ENCODE measurements at regions not wholly inside any gene's neighbourhood (a gene's known extent, or its start where the extent isn't known, plus 50 kb on each side); places are given as distances from the start of the nearest gene placed in this dataset.

GRCh38 chr2:41500895-41501294 is 546.9 kb upstream of the PKDCC start (continued):
- TF ChIP-seq RELA (IDR thresholded peaks at IDR 0.05; ENCODE audit: borderline replicate concordance, partially characterized antibody) (no peak), SMAD5 (IDR thresholded peaks at IDR 0.05; ENCODE audit: low read depth) (no peak), ZNF687 (IDR thresholded peaks at IDR 0.05) (no peak), RB1 (IDR thresholded peaks at IDR 0.05; ENCODE audit: borderline replicate concordance) (no peak), HDGF (IDR thresholded peaks at IDR 0.05) (no peak), POLR2AphosphoS5 (IDR thresholded peaks at IDR 0.05; ENCODE audit: low read length) (no peak)

GRCh38 chr2:41502752-41503151 is 545.1 kb upstream of the PKDCC start:
- RAD21 ChIA-PET (ENCODE audit: unreplicated experiment): no interaction called here
- no peaks in the 10 kb centered on the region for H3K4me1 ChIP-seq (ENCODE audit: control insufficient read depth, insufficient read depth, low read length)
- H3K9me3 ChIP-seq (replicated peaks; ENCODE audit: control insufficient read depth, insufficient read depth, low read length): no peaks in the 10 kb centered on the region
- H3K79me2 ChIP-seq (ENCODE audit: control insufficient read depth, insufficient read depth, low read length): no peaks in the 10 kb centered on the region
- no peaks in the 10 kb centered on the region for H3K27me3 ChIP-seq (replicated peaks in 1 of 2; ENCODE audit: control insufficient read depth in 2 of 2, insufficient read depth in 2 of 2, low read length in 1 of 2)
- in situ Hi-C loops (cut with MboI) (no loop called here), intact Hi-C loops (cut with micrococcal nuclease; ENCODE audit: unreplicated experiment) (no loop called here)
- H3K9ac ChIP-seq (ENCODE audit: control insufficient read depth, insufficient read depth, low read length): no peak overlapping the region
- FAIRE-seq: no peak
- H3K27ac ChIP-seq (ENCODE audit: control insufficient read depth, insufficient read depth): no peak overlapping the region
- DNase-seq (ENCODE audit: low read depth, low spot score): no peak
- POLR2A ChIA-PET: no interaction called here
- H3K4me2 ChIP-seq (ENCODE audit: control insufficient read depth, insufficient read depth): no peak overlapping the region
- H4K20me1 ChIP-seq (ENCODE audit: control insufficient read depth, insufficient read depth): no peaks in the 10 kb centered on the region
- CTCF ChIA-PET: no interaction called here
- no TSS peak for BruUV-seq (replicated peaks)
- whole genome bisulfite sequencing (ENCODE audit: insufficient coverage, insufficient replicate concordance, low lambda C conversion rate, missing lambda C conversion rate): 20% methylated on average over 1 of the region's 1 CpG
- H2AFZ ChIP-seq (ENCODE audit: control insufficient read depth, low read depth, low read length): no peak overlapping the region
- no peak overlapping the region for H3K4me3 ChIP-seq
- H3K36me3 ChIP-seq (ENCODE audit: control insufficient read depth in 2 of 2, insufficient read depth in 2 of 2, low read length in 1 of 2): no peaks in the 10 kb centered on the region
- ATAC-seq: no peak
- SMC1A ChIA-PET (ENCODE audit: uncharacterized antibody, unreplicated experiment): no interaction called here
- TF ChIP-seq ELK1 (IDR thresholded peaks at IDR 0.05; ENCODE audit: low read depth, low read length) (no peak), TARDBP (IDR thresholded peaks at IDR 0.05; ENCODE audit: borderline replicate concordance) (no peak), FOS (IDR thresholded peaks at IDR 0.05; ENCODE audit: borderline replicate concordance, extremely low read depth, insufficient read length) (no peak), RELB (IDR thresholded peaks at IDR 0.05; ENCODE audit: low read depth) (no peak), SRF (IDR thresholded peaks at IDR 0.05; ENCODE audit: low read depth in 2 of 2, low read length in 2 of 2) (no peak), SMAD5 (IDR thresholded peaks at IDR 0.05; ENCODE audit: low read depth) (no peak), CREM (IDR thresholded peaks at IDR 0.05; ENCODE audit: low read depth) (no peak), SIN3A (IDR thresholded peaks at IDR 0.05; ENCODE audit: low read depth, low read length) (no peak), SUPT20H (IDR thresholded peaks at IDR 0.05; ENCODE audit: borderline replicate concordance, control insufficient read depth, low read depth, low read length) (no peak), SREBF1 (IDR thresholded peaks at IDR 0.05; ENCODE audit: low read length) (no peak), BCL11A (IDR thresholded peaks at IDR 0.05; ENCODE audit: low read depth, low read length) (no peak), SREBF2 (IDR thresholded peaks at IDR 0.05; ENCODE audit: low read length) (no peak), EED (IDR thresholded peaks at IDR 0.05; ENCODE audit: low read depth) (no peak), RAD21 (IDR thresholded peaks at IDR 0.05; ENCODE audit: insufficient read depth, low read depth, low read length) (no peak), MAX (IDR thresholded peaks at IDR 0.05; ENCODE audit: low read depth, low read length) (no peak)

Data from GM12878 (cell line).